ENCODE measurements at regions not wholly inside any gene's neighbourhood (a gene's known extent, or its start where the extent isn't known, plus 50 kb on each side); places are given as distances from the start of the nearest gene placed in this dataset.

DNA sequence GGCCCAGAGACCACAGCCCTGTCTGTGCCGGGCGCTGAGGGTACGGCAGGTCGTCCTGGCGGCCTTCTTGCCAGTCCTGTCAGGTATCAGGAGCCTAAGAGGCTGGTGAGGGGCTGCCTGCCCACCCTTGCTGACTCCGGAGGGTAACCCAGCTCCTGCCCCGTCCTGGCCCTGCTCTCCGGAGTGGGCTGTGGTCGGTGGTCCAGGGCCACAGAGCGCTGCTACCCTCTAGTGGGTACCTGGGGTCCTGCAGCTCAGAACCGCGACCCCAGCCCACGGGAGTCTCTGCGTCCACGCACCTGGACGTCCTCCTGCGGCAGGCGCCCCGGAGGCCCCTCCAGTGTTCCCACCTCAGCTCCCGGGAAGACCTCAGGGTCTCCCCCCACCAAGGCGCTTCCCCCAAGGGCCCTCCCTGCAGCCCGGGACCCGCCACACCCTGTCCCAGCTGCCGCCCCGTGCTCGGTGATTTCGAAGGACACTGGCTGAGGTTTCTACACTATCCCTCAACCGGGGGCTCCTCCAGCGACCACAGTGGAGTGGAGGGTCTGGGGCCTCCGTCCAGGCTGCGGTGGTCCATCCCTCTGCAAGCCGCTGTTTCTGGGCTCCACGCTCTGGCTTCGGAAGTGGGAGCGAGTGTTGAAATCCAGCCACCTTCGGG lies 75.9 kb upstream of the FBRSL1 start:
- TF ChIP-seq CTCF (IDR thresholded peaks at IDR 0.05) (peak in 3 of 5 experiments; percentile 5 to 25 (median 24)), POLR2A (IDR thresholded peaks at IDR 0.05) (no peak), EP300 (IDR thresholded peaks at IDR 0.05) (no peak)
